GM12891 (cell line): ENCODE measurements at regions not wholly inside any gene's neighbourhood (a gene's known extent, or its start where the extent isn't known, plus 50 kb on each side); places are given as distances from the start of the nearest gene placed in this dataset.

Experiments used
- POLR2A ChIP-seq: IDR thresholded peaks from 2 replicates; pipeline ENCODE4 v1.6.1; 2011; ENCODE audit warnings: low read depth, low read length, control low read depth
- POU2F2 ChIP-seq: IDR thresholded peaks from 2 replicates; pipeline ENCODE4 v1.6.1; 2011; ENCODE audit warnings: low read depth, mild to moderate bottlenecking, control low read depth, low read length, moderate library complexity

- TF ChIP-seq POLR2A, result no peak
- no peak for TF ChIP-seq POU2F2
These were observed 465.0 kb upstream of the SOX11 start for GRCh38 chr2:5227062-5227699.
